Common myeloid progenitor, CD34-positive (primary cell): ENCODE measurements at regions not wholly inside any gene's neighbourhood (a gene's known extent, or its start where the extent isn't known, plus 50 kb on each side); places are given as distances from the start of the nearest gene placed in this dataset.

Source experiments
- CTCF ChIA-PET: fragments of 350-600 bp; sonication (Branson Sonifier 250); formaldehyde crosslinking; loops from one replicate; lab custom pipeline; 2021; ENCODE audit warnings: antibody characterized with exemption; lab: Charles Lee
- POLR2A ChIA-PET: fragments of 350-600 bp; sonication (Branson Sonifier 250); formaldehyde crosslinking; loops from one replicate; lab custom pipeline; 2021; ENCODE audit warnings: antibody characterized with exemption; lab: Charles Lee
- DNase-seq, 3 donors: peaks; one replicate each; pipeline versions ENCODE4 v3.0.0 to v3.0.0-alpha.2; 2013
- H3K27ac ChIP-seq, 2 experiments: 1 replicate in 1 of 2; 2 replicates in 1 of 2; pipeline ENCODE4 v1.7.0; 2013; ENCODE audit warnings: inconsistent platforms in 2 of 2, low read length in 2 of 2, mild to moderate bottlenecking in 2 of 2, low read depth in 1 of 2, moderate library complexity in 1 of 2; ENCODE audit not compliant: severe bottlenecking in 2 of 2, insufficient read depth in 1 of 2, poor library complexity in 1 of 2
- H3K27me3 ChIP-seq, 5 experiments: replicated peaks in 2 of 5; 1 replicate in 3 of 5; 2 replicates in 2 of 5; pipeline versions ENCODE4 v1.6.1 to v1.7.0; 2013; ENCODE audit warnings: low read length in 4 of 5, mild to moderate bottlenecking in 2 of 5, moderate library complexity in 2 of 5, inconsistent platforms in 1 of 5; ENCODE audit not compliant: insufficient read depth in 5 of 5, control insufficient read depth in 4 of 5
- H3K36me3 ChIP-seq, 4 experiments: 1 replicate in 2 of 4; 2 replicates in 2 of 4; pipeline versions ENCODE4 v1.6.1 to v1.7.0; 2013; ENCODE audit warnings: low read length in 3 of 4, control low read depth in 1 of 4, mild to moderate bottlenecking in 1 of 4; ENCODE audit not compliant: control insufficient read depth in 4 of 4, insufficient read depth in 4 of 4
- H3K4me1 ChIP-seq, 4 experiments: 1 replicate in 3 of 4; 2 replicates in 1 of 4; pipeline versions ENCODE4 v1.6.1 to v1.7.1; 2013; ENCODE audit warnings: low read length in 3 of 4, mild to moderate bottlenecking in 3 of 4, control low read depth in 1 of 4, inconsistent platforms in 1 of 4, moderate library complexity in 1 of 4; ENCODE audit not compliant: control insufficient read depth in 4 of 4, insufficient read depth in 4 of 4; ENCODE audit errors: control extremely low read depth in 1 of 4
- H3K4me3 ChIP-seq, 7 experiments: 1 replicate in 4 of 7; 2 replicates in 3 of 7; pipeline versions ENCODE4 v1.5.1 to v1.7.0; 2013; ENCODE audit warnings: mild to moderate bottlenecking in 7 of 7, low read length in 6 of 7, moderate library complexity in 6 of 7, inconsistent platforms in 2 of 7, low read depth in 2 of 7, control low read depth in 1 of 7; ENCODE audit not compliant: insufficient read depth in 4 of 7, control insufficient read depth in 1 of 7; ENCODE audit errors: extremely low read depth in 1 of 7
- H3K9me3 ChIP-seq, 5 experiments: 1 replicate in 4 of 5; 2 replicates in 1 of 5; pipeline versions ENCODE4 v1.6.1 to v1.7.1; 2013; ENCODE audit warnings: low read length in 4 of 5, mild to moderate bottlenecking in 2 of 5, inconsistent platforms in 1 of 5, low read depth in 1 of 5, moderate library complexity in 1 of 5; ENCODE audit not compliant: control insufficient read depth in 4 of 5, insufficient read depth in 2 of 5; ENCODE audit errors: control extremely low read depth in 1 of 5
- WGBS: methylation state at CpG from one replicate; pipeline ENCODE4 v1.1.5; 2013; ENCODE audit not compliant: insufficient coverage; 5-methylcytosine and 5-hydroxymethylcytosine counted together

DNA sequence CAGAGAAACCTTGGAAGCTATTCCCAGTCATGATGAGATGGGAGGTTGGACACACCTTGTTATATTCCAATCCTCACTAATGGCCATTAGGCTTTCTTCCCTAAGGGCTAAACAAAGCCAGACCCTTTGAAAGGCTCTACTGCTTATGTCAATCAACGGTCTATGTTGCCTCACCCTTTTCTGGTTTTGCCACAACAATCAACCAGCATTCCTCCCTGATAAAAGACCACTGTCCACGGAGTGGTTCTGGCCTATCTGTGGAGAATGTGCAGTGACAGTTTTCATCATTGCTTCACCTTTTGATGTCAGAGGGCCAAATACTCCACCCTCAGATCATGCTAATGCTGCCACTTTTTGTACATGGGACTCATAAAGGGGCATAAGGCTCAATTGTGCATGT lies 913.4 kb downstream of the RPA4 start:
- POLR2A ChIA-PET, result no interaction called here

GRCh38 chrX:97806238-97806637 lies 922.5 kb downstream of the RPA4 start:
- H3K27me3 ChIP-seq, result no peaks in the 10 kb centered on the region
- no peak overlapping the region for H3K4me3 ChIP-seq
- no peak for DNase-seq
- H3K9me3 ChIP-seq, result no peaks in the 10 kb centered on the region
- H3K36me3 ChIP-seq, result no peaks in the 10 kb centered on the region
- CTCF ChIA-PET, result no interaction called here
- WGBS, result 100% methylated on average over 3 of the region's 3 CpGs
- POLR2A ChIA-PET, result no interaction called here
- no peaks in the 10 kb centered on the region for H3K4me1 ChIP-seq
- H3K27ac ChIP-seq, result no peak overlapping the region

More for the DNA sequence above, 913.4 kb downstream of the RPA4 start:
- 93% methylated on average over 2 of the region's 2 CpGs for WGBS
- Histone ChIP-seq H3K36me3 (no peaks in the 10 kb centered on the region), H3K4me1 (no peaks in the 10 kb centered on the region), H3K4me3 (no peak overlapping the region), H3K27ac (no peak overlapping the region), H3K9me3 (no peaks in the 10 kb centered on the region), H3K27me3 (peaks cover 0 to 3% (median 0%) of the 10 kb centered on the region in 5 experiments)
- CTCF ChIA-PET, result no interaction called here
- DNase-seq, result no peak

DNA sequence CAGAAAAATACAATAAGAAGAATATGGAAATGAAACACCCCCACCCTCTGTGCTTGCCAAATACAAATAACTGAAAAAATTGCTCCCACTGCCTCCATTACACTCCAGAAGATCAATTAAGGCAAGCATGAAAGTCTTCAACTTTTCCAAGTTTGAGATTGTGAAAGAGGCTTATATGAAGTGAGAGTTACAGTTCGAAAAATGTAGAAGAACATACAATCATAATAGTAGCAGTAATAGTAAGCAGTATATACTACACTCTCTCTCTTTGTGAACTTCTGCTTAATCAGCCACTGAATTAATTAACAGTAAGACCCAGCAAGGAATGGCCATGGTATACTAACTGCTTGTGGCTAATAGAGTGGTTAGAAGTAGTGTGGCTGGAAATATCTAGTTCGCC lies 923.2 kb downstream of the RPA4 start:
- Histone ChIP-seq H3K4me3 (no peak overlapping the region), H3K36me3 (no peaks in the 10 kb centered on the region), H3K27me3 (no peaks in the 10 kb centered on the region), H3K4me1 (no peaks in the 10 kb centered on the region), H3K27ac (no peak overlapping the region), H3K9me3 (no peaks in the 10 kb centered on the region)
- ChIA-PET CTCF (no interaction called here), POLR2A (no interaction called here)
- no peak for DNase-seq
- no CpG with 5 or more reads among the region's 2 CpGs for WGBS

DNA sequence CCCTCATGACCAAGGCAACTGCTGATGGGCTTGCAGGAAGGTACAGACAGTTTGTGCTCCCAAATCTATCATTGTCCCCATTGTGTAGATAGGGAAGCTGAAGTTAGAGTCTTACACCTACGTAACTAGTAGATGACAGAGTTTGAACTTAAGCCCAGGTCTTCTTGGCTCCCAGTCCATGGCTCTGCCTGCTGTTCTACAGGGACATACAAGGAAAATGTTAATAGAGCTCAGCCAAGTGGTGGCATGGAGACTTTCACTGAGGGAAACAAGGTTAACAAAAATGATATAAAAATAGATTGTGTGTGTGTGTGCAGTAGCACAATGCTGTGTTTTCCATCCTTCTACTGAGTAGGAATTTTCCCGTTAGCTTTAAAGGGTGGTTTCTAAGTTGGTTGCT lies 936.5 kb downstream of the RPA4 start:
- Histone ChIP-seq H3K27me3 (peaks cover 0 to 7% (median 0%) of the 10 kb centered on the region in 5 experiments), H3K9me3 (peaks cover 0 to 2% (median 0%) of the 10 kb centered on the region in 5 experiments), H3K4me1 (no peaks in the 10 kb centered on the region), H3K36me3 (no peaks in the 10 kb centered on the region), H3K27ac (no peak overlapping the region), H3K4me3 (no peak overlapping the region)
- DNase-seq, result no peak
- POLR2A ChIA-PET, result no interaction called here
- CTCF ChIA-PET, result no interaction called here
- WGBS, result 93% methylated on average over 1 of the region's 2 CpGs

DNA sequence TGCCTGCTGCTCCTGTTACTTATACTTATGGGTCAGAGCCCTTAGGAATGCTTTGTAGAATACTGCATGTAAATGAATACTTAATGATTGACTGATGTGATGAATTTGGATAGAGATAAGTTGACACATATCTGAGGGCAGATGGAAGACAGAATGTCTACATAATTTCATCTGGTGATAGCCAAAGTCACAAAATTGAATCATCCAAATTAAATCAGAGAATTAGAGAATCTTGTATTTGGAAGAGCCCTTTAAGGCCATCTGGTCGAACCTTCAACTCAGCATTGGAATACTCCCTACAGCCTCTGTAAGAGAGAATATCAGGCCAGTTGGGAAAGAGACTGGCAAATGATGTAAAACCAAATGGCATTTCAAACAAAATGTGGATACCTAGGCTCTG lies 944.8 kb downstream of the RPA4 start:
- WGBS, result no CpG with 5 or more reads among the region's 1 CpG
- Histone ChIP-seq H3K4me3 (no peak overlapping the region), H3K4me1 (no peaks in the 10 kb centered on the region), H3K36me3 (no peaks in the 10 kb centered on the region), H3K9me3 (peaks cover 0 to 1% (median 0%) of the 10 kb centered on the region in 5 experiments), H3K27me3 (no peaks in the 10 kb centered on the region), H3K27ac (no peak overlapping the region)
- no peak for DNase-seq
- ChIA-PET POLR2A (no interaction called here), CTCF (no interaction called here)

DNA sequence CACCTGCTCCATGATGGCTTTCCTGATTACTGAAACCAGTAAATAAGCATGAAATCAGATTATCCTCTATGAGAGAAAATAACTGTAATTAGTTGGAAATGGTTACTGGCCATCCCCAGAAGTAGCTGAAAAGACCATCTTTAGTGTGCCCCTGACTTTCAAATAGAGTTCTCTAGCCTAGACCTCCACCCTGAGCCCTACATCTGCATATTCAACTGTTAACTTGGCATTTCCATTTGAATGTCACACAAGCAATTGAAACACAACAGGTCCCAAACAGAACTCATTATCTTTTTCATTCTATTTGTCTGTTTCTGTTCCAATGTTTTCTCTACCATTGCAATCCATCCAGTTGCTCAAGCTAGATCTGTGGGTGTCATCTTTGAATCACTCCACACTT lies 952.3 kb downstream of the RPA4 start:
- Histone ChIP-seq H3K4me3 (no peak overlapping the region), H3K27me3 (no peaks in the 10 kb centered on the region), H3K4me1 (no peaks in the 10 kb centered on the region), H3K36me3 (no peaks in the 10 kb centered on the region), H3K9me3 (no peaks in the 10 kb centered on the region), H3K27ac (no peak overlapping the region)
- POLR2A ChIA-PET, result no interaction called here
- no peak for DNase-seq
- CTCF ChIA-PET, result no interaction called here

DNA sequence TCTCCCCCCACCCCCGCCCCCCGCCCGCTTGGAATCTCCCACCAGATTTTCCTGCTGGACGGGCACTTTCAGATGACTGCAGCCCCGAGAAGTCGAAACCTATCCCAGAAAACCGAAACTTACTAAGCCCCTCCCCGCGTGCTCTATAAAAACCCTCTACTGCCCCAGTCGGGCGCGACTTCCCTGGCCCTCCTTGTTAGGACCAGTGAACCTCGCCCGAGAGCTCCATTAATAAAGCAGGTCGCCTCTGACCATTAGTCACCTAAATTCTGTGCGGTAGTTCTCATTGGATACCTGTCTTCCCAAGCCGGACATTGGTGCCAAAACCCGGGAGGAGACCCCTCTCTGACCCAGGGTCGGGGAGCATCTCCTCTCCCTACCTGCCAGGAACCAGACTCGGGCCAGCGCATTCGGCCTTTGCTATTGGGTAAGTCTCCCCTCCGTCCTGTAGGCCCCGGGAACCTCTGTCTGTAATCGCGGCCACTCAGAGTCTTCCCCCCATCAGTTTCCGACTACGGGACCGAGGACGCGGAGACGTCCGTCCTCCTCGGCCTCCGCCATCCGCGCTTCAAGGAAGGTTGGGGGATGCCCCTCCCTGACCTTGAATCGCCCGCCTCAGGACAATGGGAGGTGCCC lies 958.0 kb downstream of the RPA4 start:
- no peaks in the 10 kb centered on the region for H3K27me3 ChIP-seq
- DNase-seq, result no peak
- ChIA-PET CTCF (no interaction called here), POLR2A (no interaction called here)
- no peaks in the 10 kb centered on the region for H3K36me3 ChIP-seq
- no peaks in the 10 kb centered on the region for H3K4me1 ChIP-seq
- no peak overlapping the region for H3K4me3 ChIP-seq
- peaks cover 0 to 29% (median 5%) of the 10 kb centered on the region in 5 experiments for H3K9me3 ChIP-seq
- no peak overlapping the region for H3K27ac ChIP-seq
- WGBS, result 97% methylated on average over 29 of the region's 39 CpGs
